Neural cell (in vitro differentiated cells): ENCODE measurements at regions not wholly inside any gene's neighbourhood (a gene's known extent, or its start where the extent isn't known, plus 50 kb on each side); places are given as distances from the start of the nearest gene placed in this dataset.

Source experiments
- H2AFZ ChIP-seq: fragments of 200-600, 300-800 bp; sonication (generic), shearing (Covaris generic); 2 replicates; pipeline ENCODE4 v1.6.0; 2014; ENCODE audit warnings: low read depth, mild to moderate bottlenecking, antibody characterized with exemption, low read length, moderate library complexity
- H3F3A ChIP-seq: fragments of 200-600 bp; shearing (Covaris generic); 2 replicates; pipeline ENCODE4 v1.6.1; 2016; ENCODE audit warnings: mild to moderate bottlenecking, moderate library complexity, mixed read lengths, antibody characterized with exemption, low read length; ENCODE audit not compliant: insufficient read depth, poor library complexity, severe bottlenecking
- H3K27ac ChIP-seq: fragments of 200-600, 300-800 bp; sonication (generic), shearing (Covaris generic); 2 replicates; pipeline ENCODE4 v1.5.1; 2014; ENCODE audit warnings: mild to moderate bottlenecking, low read length, moderate library complexity
- H3K27me3 ChIP-seq: fragments of 300-800, 200-600 bp; sonication (generic), shearing (Covaris generic); 2 replicates; pipeline ENCODE4 v1.6.0; 2014; ENCODE audit warnings: mild to moderate bottlenecking, low read depth, low read length, moderate library complexity; ENCODE audit not compliant: insufficient read depth
- H3K36me3 ChIP-seq: fragments of 300-800, 200-600 bp; sonication (generic), shearing (Covaris generic); 2 replicates; pipeline ENCODE4 v1.5.1; 2014; ENCODE audit warnings: mild to moderate bottlenecking, antibody characterized with exemption, low read length, moderate library complexity; ENCODE audit not compliant: insufficient read depth
- H3K4me2 ChIP-seq: fragments of 300-800, 200-600 bp; sonication (generic), shearing (Covaris generic); 2 replicates; pipeline ENCODE4 v1.6.0; 2014; ENCODE audit warnings: mild to moderate bottlenecking, low read length
- H3K4me3 ChIP-seq: fragments of 300-800, 200-600 bp; sonication (generic), shearing (Covaris generic); 2 replicates; pipeline ENCODE4 v1.5.1; 2014; ENCODE audit warnings: mild to moderate bottlenecking, low read length, moderate library complexity
- H3K79me2 ChIP-seq: fragments of 200-600 bp; shearing (Covaris generic); replicated peaks from 2 replicates; pipeline ENCODE4 v1.6.0; 2014; ENCODE audit warnings: mild to moderate bottlenecking, low read length, moderate library complexity; ENCODE audit not compliant: insufficient read depth
- H3K9ac ChIP-seq: fragments of 300-800, 200-600 bp; sonication (generic), shearing (Covaris generic); 2 replicates; pipeline ENCODE4 v1.6.1; 2016; ENCODE audit warnings: mild to moderate bottlenecking, low read length, mixed read lengths
- H3K9me2 ChIP-seq: fragments of 200-600 bp; shearing (Covaris generic); 2 replicates; pipeline ENCODE4 v1.6.1; 2016; ENCODE audit warnings: mild to moderate bottlenecking, low read length, mixed read lengths; ENCODE audit not compliant: insufficient read depth
- H3K9me3 ChIP-seq: fragments of 200-600, 300-800 bp; sonication (generic), shearing (Covaris generic); 2 replicates; pipeline ENCODE4 v1.6.1; 2016; ENCODE audit warnings: mild to moderate bottlenecking, mixed run types, low read length, moderate library complexity, mixed read lengths
- H4K20me1 ChIP-seq: fragments of 200-600 bp; shearing (Covaris generic); 2 replicates; pipeline ENCODE4 v1.6.1; 2016; ENCODE audit warnings: mild to moderate bottlenecking, mixed run types; ENCODE audit not compliant: insufficient read depth
- EP300 ChIP-seq: fragments of 450-650 bp; conservative IDR thresholded peaks from 2 replicates; pipeline ENCODE4 v1.6.1; 2014; ENCODE audit warnings: antibody characterized with exemption, mild to moderate bottlenecking, moderate library complexity; ENCODE audit not compliant: poor library complexity, severe bottlenecking
- EZH2 ChIP-seq: fragments of 200-600, 300-800 bp; shearing (Covaris generic), sonication (generic); IDR thresholded peaks from 2 replicates; pipeline ENCODE4 v1.6.1; 2014; ENCODE audit warnings: antibody characterized with exemption, low read length, borderline replicate concordance, mild to moderate bottlenecking; ENCODE audit not compliant: insufficient read depth, poor library complexity, severe bottlenecking
- REST ChIP-seq: IDR thresholded peaks from 2 replicates; pipeline ENCODE4 v1.6.1; 2012; ENCODE audit warnings: borderline replicate concordance
- small RNA-seq, 3 experiments: library from RNA; depleted of rRNA; stranded (forward); fragments of <200 nt; gene quantifications; one replicate each; pipeline ENCODE3, GENCODE V24; 2012

- no peak overlapping the region for H3K9ac ChIP-seq
- H2AFZ ChIP-seq = no peak overlapping the region
- H3K9me2 ChIP-seq = no peaks in the 10 kb centered on the region
- H3F3A ChIP-seq = no peaks in the 10 kb centered on the region
- no peaks in the 10 kb centered on the region for H3K27me3 ChIP-seq
- H3K4me2 ChIP-seq = no peak overlapping the region
- H3K36me3 ChIP-seq = no peaks in the 10 kb centered on the region
- no peaks in the 10 kb centered on the region for H3K79me2 ChIP-seq
- TF ChIP-seq REST (peak; percentile 45), EP300 (peak; percentile 66), EZH2 (no peak)
- H4K20me1 ChIP-seq = no peaks in the 10 kb centered on the region
- no peak overlapping the region for H3K4me3 ChIP-seq
- H3K27ac ChIP-seq = peak overlapping the region; percentile 6
- H3K9me3 ChIP-seq = no peaks in the 10 kb centered on the region
These were observed 433.1 kb upstream of the CDH18 start for GRCh38 chr5:20420991-20421595.

Small RNAs in the stretch of these regions (small RNA-seq; reads per million reads assigned to genes)
- 0 reads per million in 3 experiments for gene AC091946.2
- gene AC140172.1 = 0 reads per million in 3 experiments
